Glutamatergic neuron (in vitro differentiated cells): ENCODE measurements at regions not wholly inside any gene's neighbourhood (a gene's known extent, or its start where the extent isn't known, plus 50 kb on each side); places are given as distances from the start of the nearest gene placed in this dataset.

ENCODE experiments used
- DNase-seq: peaks from one replicate; pipeline ENCODE4 v3.0.0; 2022
- H3K27ac Mint-ChIP-seq: one replicate; pipeline ENCODE4 v1.8.0; 2020; ENCODE audit warnings: mild to moderate bottlenecking, mixed read lengths, inconsistent platforms; ENCODE audit not compliant: unreplicated experiment
- H3K27me3 Mint-ChIP-seq: one replicate; pipeline ENCODE4 v1.8.0; 2020; ENCODE audit warnings: mild to moderate bottlenecking, moderate library complexity, mixed read lengths, inconsistent platforms; ENCODE audit not compliant: unreplicated experiment
- H3K36me3 Mint-ChIP-seq: one replicate; pipeline ENCODE4 v1.8.0; 2020; ENCODE audit warnings: mild to moderate bottlenecking, mixed read lengths, inconsistent platforms; ENCODE audit not compliant: unreplicated experiment
- H3K4me1 Mint-ChIP-seq: one replicate; pipeline ENCODE4 v1.8.0; 2020; ENCODE audit warnings: mild to moderate bottlenecking, low read depth, mixed read lengths, inconsistent platforms; ENCODE audit not compliant: unreplicated experiment
- H3K4me3 Mint-ChIP-seq: one replicate; pipeline ENCODE4 v1.8.0; 2020; ENCODE audit warnings: mild to moderate bottlenecking, mixed read lengths, inconsistent platforms; ENCODE audit not compliant: unreplicated experiment
- H3K9me3 Mint-ChIP-seq: one replicate; pipeline ENCODE4 v1.8.0; 2020; ENCODE audit warnings: mild to moderate bottlenecking, moderate library complexity, mixed read lengths, inconsistent platforms; ENCODE audit not compliant: unreplicated experiment
- TF ChIP-seq, protein P1 (sequence below): fragments of 200-600 bp; sonication (generic); IDR thresholded peaks from one replicate; pipeline ENCODE4 v1.5.0; 2021; ENCODE audit not compliant: partially characterized antibody, unreplicated experiment

DNA sequence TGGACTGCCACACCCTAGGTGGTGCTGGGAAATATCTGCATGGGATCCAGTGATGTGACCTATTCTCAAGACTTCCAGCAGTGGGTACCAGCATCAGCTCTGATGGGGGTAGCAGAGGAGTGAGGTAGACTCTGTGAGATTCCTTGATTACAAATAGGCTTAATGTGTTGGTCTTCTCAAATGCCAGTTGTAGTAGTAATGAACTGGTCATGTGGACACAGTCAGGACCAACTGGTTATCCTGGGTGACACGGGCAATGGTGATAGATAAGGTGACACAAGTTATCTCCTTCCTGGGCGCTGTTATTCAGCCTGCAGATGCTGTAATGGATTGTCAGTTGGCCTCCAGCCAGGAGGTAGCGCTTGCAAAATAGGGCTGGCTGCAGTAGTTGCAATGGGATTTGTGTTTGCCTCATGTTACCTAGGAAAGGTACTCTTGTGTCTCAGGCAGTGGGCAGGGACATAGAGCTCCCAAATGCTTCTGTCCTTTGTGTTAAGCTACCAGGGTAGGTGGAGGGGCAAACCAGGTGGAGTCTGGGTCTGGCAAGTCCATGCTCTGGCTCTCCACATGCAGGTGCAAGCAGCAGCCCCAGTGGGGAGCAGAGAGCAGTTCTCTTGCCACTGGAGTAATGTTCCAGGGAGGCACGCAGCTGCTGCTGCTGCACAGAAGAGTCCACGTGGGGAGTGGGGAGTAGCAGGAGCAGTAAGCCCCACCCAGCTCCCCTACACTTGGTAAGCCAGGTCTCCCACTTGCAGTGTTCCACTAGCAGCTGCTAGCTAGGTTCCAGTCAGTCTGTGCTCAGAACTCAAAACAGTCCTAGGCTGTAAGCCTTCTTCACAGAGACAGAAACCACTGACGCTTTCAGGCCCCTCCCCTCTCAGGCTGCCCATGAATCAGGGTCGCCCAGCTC lies 505.4 kb upstream of the DDX18 start:
- H3K36me3 Mint-ChIP-seq: no peaks in the 10 kb centered on the region
- DNase-seq: no peak
- no peak overlapping the region for H3K4me3 Mint-ChIP-seq
- H3K27me3 Mint-ChIP-seq: no peaks in the 10 kb centered on the region
- TF ChIP-seq, protein P1, sequence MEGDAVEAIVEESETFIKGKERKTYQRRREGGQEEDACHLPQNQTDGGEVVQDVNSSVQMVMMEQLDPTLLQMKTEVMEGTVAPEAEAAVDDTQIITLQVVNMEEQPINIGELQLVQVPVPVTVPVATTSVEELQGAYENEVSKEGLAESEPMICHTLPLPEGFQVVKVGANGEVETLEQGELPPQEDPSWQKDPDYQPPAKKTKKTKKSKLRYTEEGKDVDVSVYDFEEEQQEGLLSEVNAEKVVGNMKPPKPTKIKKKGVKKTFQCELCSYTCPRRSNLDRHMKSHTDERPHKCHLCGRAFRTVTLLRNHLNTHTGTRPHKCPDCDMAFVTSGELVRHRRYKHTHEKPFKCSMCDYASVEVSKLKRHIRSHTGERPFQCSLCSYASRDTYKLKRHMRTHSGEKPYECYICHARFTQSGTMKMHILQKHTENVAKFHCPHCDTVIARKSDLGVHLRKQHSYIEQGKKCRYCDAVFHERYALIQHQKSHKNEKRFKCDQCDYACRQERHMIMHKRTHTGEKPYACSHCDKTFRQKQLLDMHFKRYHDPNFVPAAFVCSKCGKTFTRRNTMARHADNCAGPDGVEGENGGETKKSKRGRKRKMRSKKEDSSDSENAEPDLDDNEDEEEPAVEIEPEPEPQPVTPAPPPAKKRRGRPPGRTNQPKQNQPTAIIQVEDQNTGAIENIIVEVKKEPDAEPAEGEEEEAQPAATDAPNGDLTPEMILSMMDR: no peak
- H3K4me1 Mint-ChIP-seq: no peaks in the 10 kb centered on the region
- no peak overlapping the region for H3K27ac Mint-ChIP-seq
- H3K9me3 Mint-ChIP-seq: no peaks in the 10 kb centered on the region

DNA sequence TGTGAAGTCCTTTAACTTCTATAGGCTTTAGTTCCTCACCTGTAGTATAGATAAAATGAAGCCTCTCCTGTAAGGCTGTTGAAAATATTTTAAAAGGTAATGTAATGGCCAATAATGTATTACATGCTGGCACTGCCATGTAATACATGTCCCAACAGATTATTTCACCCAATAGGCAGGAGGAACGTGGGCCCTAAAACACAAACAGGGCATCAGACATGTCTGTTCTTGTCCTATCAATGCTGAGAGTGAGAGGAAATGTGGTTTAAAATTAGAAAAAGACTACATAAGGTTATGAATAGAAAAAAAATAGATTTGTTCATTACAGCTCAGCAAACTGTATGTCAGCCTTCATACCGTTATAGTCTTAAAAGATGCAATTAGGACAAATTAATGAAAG lies 492.7 kb upstream of the DDX18 start:
- DNase-seq: no peak
- Mint-ChIP-seq H3K36me3 (no peaks in the 10 kb centered on the region), H3K27ac (no peak overlapping the region), H3K4me3 (no peak overlapping the region), H3K27me3 (no peaks in the 10 kb centered on the region), H3K9me3 (no peaks in the 10 kb centered on the region), H3K4me1 (no peaks in the 10 kb centered on the region)
- TF ChIP-seq, protein P1: no peak

DNA sequence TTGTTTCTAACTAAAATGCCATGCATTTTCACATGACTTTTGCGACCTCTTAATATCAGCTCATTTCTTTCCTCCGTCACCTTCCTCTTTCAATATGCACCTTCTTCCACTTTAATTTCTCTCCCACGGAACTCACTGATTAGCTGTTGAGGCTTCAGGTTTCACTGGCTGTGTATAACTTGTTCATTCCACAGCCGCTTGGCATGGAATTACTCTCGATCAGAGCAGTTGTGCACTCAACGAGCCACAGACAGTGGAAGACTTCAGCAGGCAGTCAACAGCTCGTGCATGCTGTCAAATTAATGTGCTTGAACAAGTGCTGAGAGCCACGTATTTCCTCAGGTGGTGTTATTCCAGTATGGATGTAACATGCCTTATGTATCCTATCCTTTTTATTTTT lies 491.2 kb upstream of the DDX18 start:
- no peaks in the 10 kb centered on the region for H3K36me3 Mint-ChIP-seq
- H3K4me3 Mint-ChIP-seq: no peak overlapping the region
- no peaks in the 10 kb centered on the region for H3K27me3 Mint-ChIP-seq
- DNase-seq: no peak
- no peaks in the 10 kb centered on the region for H3K9me3 Mint-ChIP-seq
- no peak overlapping the region for H3K27ac Mint-ChIP-seq
- TF ChIP-seq, protein P1: no peak
- no peaks in the 10 kb centered on the region for H3K4me1 Mint-ChIP-seq

DNA sequence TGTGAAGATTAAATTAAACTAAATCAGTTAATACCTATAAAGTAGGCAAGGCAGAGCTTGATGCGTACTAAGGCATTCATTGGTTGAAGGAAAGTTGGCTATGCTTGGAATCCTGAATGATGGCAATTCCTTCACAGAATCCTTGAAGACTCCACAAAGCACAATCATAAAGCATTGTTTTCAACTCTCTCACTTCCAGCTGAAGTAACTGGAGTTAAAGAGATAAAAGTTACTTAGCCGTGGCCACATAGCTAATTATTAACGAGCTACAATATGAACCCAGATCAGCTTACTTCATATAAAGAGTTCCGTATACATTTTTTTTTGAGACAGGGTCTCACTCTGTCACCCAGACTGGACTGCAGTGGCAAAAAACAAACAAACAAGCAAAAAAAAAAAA lies 483.9 kb upstream of the DDX18 start:
- H3K27ac Mint-ChIP-seq: no peak overlapping the region
- DNase-seq: no peak
- H3K4me3 Mint-ChIP-seq: no peak overlapping the region
- peaks cover 15% of the 10 kb centered on the region for H3K4me1 Mint-ChIP-seq
- H3K27me3 Mint-ChIP-seq: no peaks in the 10 kb centered on the region
- TF ChIP-seq, protein P1: no peak
- peaks cover 2% of the 10 kb centered on the region for H3K9me3 Mint-ChIP-seq
- H3K36me3 Mint-ChIP-seq: no peaks in the 10 kb centered on the region

DNA sequence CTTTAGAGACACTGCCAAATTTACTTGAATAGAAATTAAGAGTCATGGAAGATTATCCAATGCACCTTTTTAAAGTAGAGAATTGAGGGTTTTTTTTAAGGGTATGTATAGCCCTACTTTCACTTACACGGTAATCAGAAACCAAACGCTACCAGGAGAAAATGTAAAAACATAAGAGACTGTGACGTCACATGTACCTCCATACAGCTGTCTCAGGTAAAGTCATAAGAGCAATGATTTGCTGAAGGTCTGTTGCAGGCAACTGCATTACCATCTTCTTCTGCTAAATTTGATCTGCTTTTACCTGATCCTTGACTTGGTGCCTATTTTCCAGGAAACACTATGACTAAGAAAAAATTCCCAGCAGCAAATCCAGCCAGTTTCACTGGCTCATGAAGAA lies 478.5 kb upstream of the DDX18 start:
- Mint-ChIP-seq H3K36me3 (no peaks in the 10 kb centered on the region), H3K9me3 (no peaks in the 10 kb centered on the region)
- TF ChIP-seq, protein P1: no peak

More for the DNA sequence above, 478.5 kb upstream of the DDX18 start:
- peaks cover 15% of the 10 kb centered on the region for H3K4me1 Mint-ChIP-seq
- H3K27me3 Mint-ChIP-seq: no peaks in the 10 kb centered on the region
- H3K27ac Mint-ChIP-seq: no peak overlapping the region
- no peak for DNase-seq
- no peak overlapping the region for H3K4me3 Mint-ChIP-seq
